ENCODE measurements at regions not wholly inside any gene's neighbourhood (a gene's known extent, or its start where the extent isn't known, plus 50 kb on each side); places are given as distances from the start of the nearest gene placed in this dataset.

DNA sequence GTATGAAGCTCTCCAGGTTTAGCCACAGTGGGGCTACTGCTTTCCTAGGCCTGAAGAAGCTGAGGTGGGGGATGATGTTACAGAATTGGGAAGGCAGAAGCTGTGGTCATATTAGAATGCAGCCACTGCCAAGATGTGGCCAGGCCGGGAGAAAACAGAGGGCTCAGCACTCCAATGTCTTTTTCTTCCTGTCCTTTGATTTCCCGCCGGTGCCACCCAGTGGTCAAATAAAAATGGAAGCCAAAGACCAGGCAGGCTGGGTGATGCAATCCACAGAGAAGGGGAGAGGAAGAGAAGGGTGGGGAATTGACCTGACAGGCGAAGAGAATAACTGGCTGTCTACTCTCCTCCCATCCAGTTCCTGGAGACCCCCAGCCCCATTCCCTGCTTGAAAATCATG is 94.9 kb upstream of the SHISA3 start:
- no peak for DNase-seq (ENCODE audit: low spot score)
- TF ChIP-seq, protein P1, sequence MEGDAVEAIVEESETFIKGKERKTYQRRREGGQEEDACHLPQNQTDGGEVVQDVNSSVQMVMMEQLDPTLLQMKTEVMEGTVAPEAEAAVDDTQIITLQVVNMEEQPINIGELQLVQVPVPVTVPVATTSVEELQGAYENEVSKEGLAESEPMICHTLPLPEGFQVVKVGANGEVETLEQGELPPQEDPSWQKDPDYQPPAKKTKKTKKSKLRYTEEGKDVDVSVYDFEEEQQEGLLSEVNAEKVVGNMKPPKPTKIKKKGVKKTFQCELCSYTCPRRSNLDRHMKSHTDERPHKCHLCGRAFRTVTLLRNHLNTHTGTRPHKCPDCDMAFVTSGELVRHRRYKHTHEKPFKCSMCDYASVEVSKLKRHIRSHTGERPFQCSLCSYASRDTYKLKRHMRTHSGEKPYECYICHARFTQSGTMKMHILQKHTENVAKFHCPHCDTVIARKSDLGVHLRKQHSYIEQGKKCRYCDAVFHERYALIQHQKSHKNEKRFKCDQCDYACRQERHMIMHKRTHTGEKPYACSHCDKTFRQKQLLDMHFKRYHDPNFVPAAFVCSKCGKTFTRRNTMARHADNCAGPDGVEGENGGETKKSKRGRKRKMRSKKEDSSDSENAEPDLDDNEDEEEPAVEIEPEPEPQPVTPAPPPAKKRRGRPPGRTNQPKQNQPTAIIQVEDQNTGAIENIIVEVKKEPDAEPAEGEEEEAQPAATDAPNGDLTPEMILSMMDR (IDR thresholded peaks at IDR 0.05; ENCODE audit: extremely low read depth, insufficient read depth, missing control alignments), result peak; percentile 31
- in situ Hi-C loops (cut with MboI; ENCODE audit: low pct_unique_long_range_greater_than_20kb, low sequenced_read_pairs, unreplicated experiment), result no loop called here

DNA sequence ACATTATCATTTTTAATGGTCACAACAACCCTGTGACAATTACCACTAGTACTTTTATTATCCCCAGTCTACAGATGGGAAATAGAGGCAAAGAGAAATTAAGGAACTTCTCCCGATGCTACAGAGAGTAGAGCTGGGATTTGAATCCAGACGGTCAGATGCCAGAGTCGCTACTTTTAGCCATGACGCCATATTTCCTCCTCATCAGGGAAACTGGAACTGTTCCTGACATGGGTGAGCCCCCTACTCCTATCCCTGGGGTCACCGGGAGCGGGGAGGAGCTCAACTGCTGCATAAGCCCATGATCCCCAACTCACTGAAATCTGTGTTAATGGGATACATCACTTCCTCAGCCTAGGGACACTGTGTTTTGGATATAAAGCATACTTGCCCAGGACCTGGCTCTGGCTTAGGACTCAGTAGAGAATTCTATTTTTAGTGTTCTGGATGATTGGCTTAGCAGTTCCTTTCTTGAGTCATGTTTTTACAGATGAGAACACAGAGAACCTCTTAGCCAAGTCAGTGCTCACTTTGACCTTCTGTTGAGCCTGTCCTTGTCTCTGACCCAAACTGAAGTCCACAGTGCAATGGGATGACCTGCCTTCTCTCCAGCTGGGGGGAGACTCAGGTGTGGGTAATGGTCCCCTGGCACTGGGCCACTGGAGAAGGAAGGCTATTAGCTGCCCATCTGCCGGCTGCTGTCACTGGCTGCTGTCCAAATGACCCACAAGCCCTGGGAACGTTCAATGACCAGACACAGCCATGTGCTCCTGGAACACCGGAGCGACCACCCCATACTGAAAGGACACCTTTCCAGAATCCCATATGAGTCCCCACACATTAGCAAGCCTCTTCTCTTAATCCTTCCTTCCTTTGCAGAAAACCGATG is 90.8 kb upstream of the SHISA3 start:
- TF ChIP-seq, protein P1 (IDR thresholded peaks at IDR 0.05; ENCODE audit: extremely low read depth, insufficient read depth, missing control alignments), result no peak
- no peak for DNase-seq (ENCODE audit: low spot score)
- in situ Hi-C loops (cut with MboI; ENCODE audit: low pct_unique_long_range_greater_than_20kb, low sequenced_read_pairs, unreplicated experiment), result no loop called here

DNA sequence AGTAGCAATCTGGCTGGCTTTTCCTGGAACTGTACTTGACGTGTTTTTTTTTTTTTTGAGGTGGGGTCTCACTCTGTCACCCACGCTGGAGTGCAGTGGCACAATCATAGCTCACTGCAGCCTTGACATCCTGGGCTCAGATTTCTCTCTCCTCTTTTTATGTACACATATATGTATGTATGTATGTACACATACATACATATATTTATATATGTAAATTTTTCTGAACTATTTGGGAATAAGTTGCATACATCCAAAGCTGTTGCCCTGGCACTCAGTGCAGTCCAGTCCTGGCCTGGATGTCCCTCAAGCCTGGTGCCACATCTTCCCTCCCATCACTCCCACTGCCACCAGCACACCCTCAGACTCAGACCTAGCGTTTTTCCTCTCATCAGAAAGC is 89.0 kb upstream of the SHISA3 start:
- TF ChIP-seq, protein P1 (IDR thresholded peaks at IDR 0.05; ENCODE audit: extremely low read depth, insufficient read depth, missing control alignments), result no peak
- in situ Hi-C loops (cut with MboI; ENCODE audit: low pct_unique_long_range_greater_than_20kb, low sequenced_read_pairs, unreplicated experiment), result no loop called here
- no peak for DNase-seq (ENCODE audit: low spot score)

DNA sequence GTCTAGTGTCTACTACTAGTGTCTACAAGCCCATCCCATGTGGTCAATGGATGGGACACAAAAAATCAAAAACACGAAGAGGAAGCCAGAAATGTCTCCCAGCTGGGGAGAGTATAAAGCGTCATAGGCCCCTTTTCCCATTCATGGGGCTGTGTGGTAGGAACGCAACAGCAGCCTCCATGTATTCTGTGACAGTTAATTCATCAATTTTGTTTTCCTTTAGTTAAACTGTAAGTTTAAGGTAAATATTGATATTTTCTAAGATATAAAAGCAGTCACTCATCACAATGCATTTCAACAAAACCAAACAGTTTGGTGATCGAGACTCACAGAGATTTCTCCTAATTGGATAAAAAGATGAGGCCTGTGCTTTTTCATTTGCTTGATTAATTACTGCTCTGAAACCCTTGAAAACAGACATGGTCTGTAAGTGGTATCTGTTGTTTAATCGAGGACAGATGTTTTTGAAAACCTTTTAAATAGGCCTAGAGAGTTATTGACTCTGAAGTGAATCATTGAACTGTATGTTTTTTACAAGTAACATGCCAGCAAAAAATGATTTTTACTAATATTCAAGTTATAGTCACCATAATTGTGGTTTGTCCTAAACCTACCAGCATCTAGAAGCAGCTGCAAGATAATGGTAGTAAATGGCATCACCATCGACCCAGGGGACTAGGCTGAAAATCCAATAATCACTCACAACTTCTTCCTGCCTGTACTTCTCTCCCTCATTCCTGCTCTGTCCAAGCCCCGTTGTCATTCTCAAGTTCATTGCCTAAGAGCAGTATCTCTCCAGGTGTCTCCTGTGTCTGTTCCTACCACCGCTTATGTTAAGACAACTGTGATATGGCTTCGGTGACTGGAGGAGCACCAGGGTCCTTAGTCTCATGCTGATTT is 87.7 kb upstream of the SHISA3 start:
- TF ChIP-seq, protein P1 (IDR thresholded peaks at IDR 0.05; ENCODE audit: extremely low read depth, insufficient read depth, missing control alignments), result no peak
- DNase-seq (ENCODE audit: low spot score), result no peak
- in situ Hi-C loops (cut with MboI; ENCODE audit: low pct_unique_long_range_greater_than_20kb, low sequenced_read_pairs, unreplicated experiment), result no loop called here

DNA sequence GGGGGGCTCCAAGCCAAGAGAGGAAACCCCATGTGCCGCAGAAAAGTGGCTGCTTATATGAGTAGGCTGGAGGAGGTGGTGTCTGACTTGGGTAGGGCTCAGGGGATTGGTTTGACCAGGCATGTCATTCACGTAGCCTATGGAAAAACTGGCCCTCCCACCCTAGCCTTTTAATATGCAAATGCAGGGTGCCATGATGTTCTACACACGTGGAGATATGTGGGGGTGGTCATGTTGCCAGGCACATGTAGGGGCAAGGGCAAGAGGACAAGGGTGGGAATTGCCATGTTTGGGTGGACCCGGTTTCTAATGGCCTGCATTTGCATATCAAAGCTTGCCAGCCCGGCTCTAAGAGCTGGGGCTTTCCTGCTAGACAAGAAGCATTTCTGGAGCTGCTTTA is 86.9 kb upstream of the SHISA3 start:
- DNase-seq (ENCODE audit: low spot score), result no peak
- TF ChIP-seq, protein P1 (IDR thresholded peaks at IDR 0.05; ENCODE audit: extremely low read depth, insufficient read depth, missing control alignments), result no peak
- in situ Hi-C loops (cut with MboI; ENCODE audit: low pct_unique_long_range_greater_than_20kb, low sequenced_read_pairs, unreplicated experiment), result no loop called here

DNA sequence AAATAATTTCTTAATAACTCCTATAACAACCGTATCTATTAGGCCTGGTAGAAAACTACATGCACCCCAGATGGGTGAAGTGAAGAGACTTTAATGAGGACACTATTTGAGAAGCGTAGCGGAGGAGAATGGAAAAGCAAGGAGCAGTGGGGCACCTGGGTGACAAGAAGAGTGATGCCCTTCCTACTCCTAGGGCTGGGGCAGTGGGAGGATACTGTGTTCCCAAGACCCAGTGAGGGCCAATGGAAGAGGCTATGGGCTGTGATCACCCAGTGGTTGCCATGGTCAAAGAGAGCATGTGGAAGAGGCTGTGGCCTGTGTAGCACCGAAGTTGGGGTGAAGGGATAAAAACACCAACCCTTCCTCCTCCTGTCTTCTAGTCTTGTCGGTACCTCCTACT is 86.5 kb upstream of the SHISA3 start:
- in situ Hi-C loops (cut with MboI; ENCODE audit: low pct_unique_long_range_greater_than_20kb, low sequenced_read_pairs, unreplicated experiment), result no loop called here
- TF ChIP-seq, protein P1 (IDR thresholded peaks at IDR 0.05; ENCODE audit: extremely low read depth, insufficient read depth, missing control alignments), result no peak
- DNase-seq (ENCODE audit: low spot score), result no peak

Measured in GM13977 (cell line).